HG03432 (cell line): ENCODE measurements at regions not wholly inside any gene's neighbourhood (a gene's known extent, or its start where the extent isn't known, plus 50 kb on each side); places are given as distances from the start of the nearest gene placed in this dataset.

Experiments
- ATAC-seq: cut with Tn5 transposase; IDR thresholded peaks from one replicate; pipeline ENCODE4 v1.9.1; 2021; ENCODE audit warnings: mild to moderate bottlenecking, moderate library complexity; ENCODE audit not compliant: unreplicated experiment

GRCh38 chr12:105977652-105978051, 161.1 kb downstream of the NUAK1 start:
- no peak for ATAC-seq

GRCh38 chr12:105978276-105978675, 160.5 kb downstream of the NUAK1 start:
- ATAC-seq, result no peak

- no peak for ATAC-seq
Measured at GRCh38 chr12:105978686-105979085, 160.1 kb downstream of the NUAK1 start.

- no peak for ATAC-seq
Measured at GRCh38 chr12:105980085-105980484, 158.7 kb downstream of the NUAK1 start.

GRCh38 chr12:105980533-105980932, 158.2 kb downstream of the NUAK1 start:
- no peak for ATAC-seq

GRCh38 chr12:105982022-105982421, 156.7 kb downstream of the NUAK1 start:
- ATAC-seq, result no peak

- ATAC-seq, result no peak
Measured at GRCh38 chr12:105983622-105984320, 155.0 kb downstream of the NUAK1 start.

GRCh38 chr12:105985383-105985782, 153.4 kb downstream of the NUAK1 start:
- ATAC-seq, result no peak

GRCh38 chr12:105986779-105987684, 151.7 kb downstream of the NUAK1 start:
- no peak for ATAC-seq

- no peak for ATAC-seq
Measured at GRCh38 chr12:105987685-105988035, 151.1 kb downstream of the NUAK1 start.

- no peak for ATAC-seq
Measured at GRCh38 chr12:105992849-105993740, 145.7 kb downstream of the NUAK1 start.

- ATAC-seq, result no peak
Measured at GRCh38 chr12:105993766-105994555, 144.8 kb downstream of the NUAK1 start.

- no peak for ATAC-seq
Measured at GRCh38 chr12:105995961-105996431, 142.8 kb downstream of the NUAK1 start.

GRCh38 chr12:105998561-105998960, 140.2 kb downstream of the NUAK1 start:
- no peak for ATAC-seq

GRCh38 chr12:106000382-106001104, 138.2 kb downstream of the NUAK1 start:
- ATAC-seq, result no peak

GRCh38 chr12:106001105-106001836, 137.5 kb downstream of the NUAK1 start:
- ATAC-seq, result no peak

- no peak for ATAC-seq
Measured at GRCh38 chr12:106001837-106002218, 136.9 kb downstream of the NUAK1 start.

- ATAC-seq, result no peak
Measured at GRCh38 chr12:106003297-106003696, 135.5 kb downstream of the NUAK1 start.

- ATAC-seq, result no peak
Measured at GRCh38 chr12:106004289-106004688, 134.5 kb downstream of the NUAK1 start.
